ENCODE measurements at regions not wholly inside any gene's neighbourhood (a gene's known extent, or its start where the extent isn't known, plus 50 kb on each side); places are given as distances from the start of the nearest gene placed in this dataset.

DNA sequence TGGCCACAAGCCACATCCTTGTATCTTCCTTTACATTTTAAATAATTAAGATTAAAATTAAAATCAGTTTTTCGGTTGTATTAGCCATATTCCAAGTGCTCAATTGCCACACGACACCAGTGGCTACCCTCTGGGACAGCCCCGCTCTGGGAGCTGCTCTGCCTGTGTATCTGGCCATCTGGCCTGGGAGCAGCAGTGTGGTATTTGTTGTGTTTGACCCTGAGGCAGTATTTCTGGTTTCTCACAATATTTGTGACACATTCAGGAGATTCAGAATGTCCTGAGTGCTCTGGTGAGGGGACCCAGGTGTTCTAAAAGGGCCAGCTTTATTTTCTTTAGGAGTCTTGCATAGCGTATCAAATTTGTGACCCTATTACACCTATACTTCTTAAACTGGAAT lies 179.0 kb downstream of the SUCLA2 start:
- no peak for TF ChIP-seq CTCF (IDR thresholded peaks at IDR 0.05)
- Histone ChIP-seq H4K20me1 (ENCODE audit: insufficient read depth, low read length) (no peaks in the 10 kb centered on the region), H3K79me2 (ENCODE audit: insufficient read depth, low read length) (no peaks in the 10 kb centered on the region), H3K36me3 (replicated peaks in 1 of 2; ENCODE audit: control insufficient read depth in 1 of 2, insufficient read depth in 2 of 2, low read length in 2 of 2) (no peaks in the 10 kb centered on the region), H3K27ac (ENCODE audit: low read depth in 1 of 2, low read length in 2 of 2) (no peak overlapping the region), H3K4me2 (replicated peaks; ENCODE audit: extremely low read depth, low read length, poor library complexity, severe bottlenecking) (no peak overlapping the region), H3K9ac (ENCODE audit: insufficient read depth, low read length, poor library complexity, severe bottlenecking) (no peak overlapping the region), H3K4me1 (ENCODE audit: control insufficient read depth in 1 of 2, insufficient read depth in 2 of 2, low read length in 2 of 2) (no peaks in the 10 kb centered on the region), H3K9me3 (replicated peaks in 1 of 2; ENCODE audit: control insufficient read depth in 1 of 2, insufficient read depth in 1 of 2, low read length in 2 of 2) (peaks cover 17 to 24% of the 10 kb centered on the region in 2 donors), H2AFZ (ENCODE audit: insufficient read depth, low read depth, low read length, poor library complexity, severe bottlenecking) (no peak overlapping the region), H3K4me3 (replicated peaks in 1 of 3; ENCODE audit: low read depth in 2 of 3, low read length in 3 of 3) (no peak overlapping the region), H3K27me3 (ENCODE audit: control insufficient read depth in 2 of 2, insufficient read depth in 2 of 2, low read length in 2 of 2) (no peaks in the 10 kb centered on the region)
- Mint-ChIP-seq H3K4me1 (no peaks in the 10 kb centered on the region), H3K9me3 (peaks cover 18 to 41% (median 29%) of the 10 kb centered on the region in 7 donors), H3K36me3 (no peaks in the 10 kb centered on the region), H3K27ac (no peak overlapping the region), H3K4me3 (no peak overlapping the region), H3K27me3 (ENCODE audit: low read depth in 3 of 3) (peaks cover 0 to 2% (median 0%) of the 10 kb centered on the region in 3 donors)
- DNase-seq: no peak
- intact Hi-C loops (cut with micrococcal nuclease): no loop called here
- WGBS (ENCODE audit: insufficient coverage): 100% methylated on average over 3 of the region's 4 CpGs

DNA sequence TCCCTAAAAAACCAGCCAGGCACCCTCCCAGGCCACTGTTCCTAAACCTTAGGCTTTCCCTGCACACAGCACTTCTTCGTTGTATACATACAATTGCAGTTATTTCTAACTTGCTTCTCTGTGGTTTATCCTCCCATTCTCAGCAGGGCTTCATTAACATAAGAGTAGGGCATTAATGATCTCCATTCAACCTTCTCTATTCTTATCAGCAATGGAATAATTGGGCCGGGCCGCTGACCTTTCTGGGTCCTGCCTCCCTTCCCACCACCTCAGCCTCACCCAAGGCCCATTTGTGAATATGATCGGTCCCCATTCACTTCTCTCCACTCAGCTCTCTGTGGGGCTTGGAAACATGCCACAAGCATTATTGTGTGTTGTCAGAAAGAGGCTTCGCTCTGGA lies 184.2 kb downstream of the SUCLA2 start:
- Histone ChIP-seq H3K4me2 (replicated peaks; ENCODE audit: extremely low read depth, low read length, poor library complexity, severe bottlenecking) (no peak overlapping the region), H3K27ac (ENCODE audit: low read depth in 1 of 2, low read length in 2 of 2) (no peak overlapping the region), H3K27me3 (ENCODE audit: control insufficient read depth in 2 of 2, insufficient read depth in 2 of 2, low read length in 2 of 2) (no peaks in the 10 kb centered on the region), H3K9me3 (replicated peaks in 1 of 2; ENCODE audit: control insufficient read depth in 1 of 2, insufficient read depth in 1 of 2, low read length in 2 of 2) (no peaks in the 10 kb centered on the region), H4K20me1 (ENCODE audit: insufficient read depth, low read length) (no peaks in the 10 kb centered on the region), H3K79me2 (ENCODE audit: insufficient read depth, low read length) (no peaks in the 10 kb centered on the region), H3K4me1 (ENCODE audit: control insufficient read depth in 1 of 2, insufficient read depth in 2 of 2, low read length in 2 of 2) (no peaks in the 10 kb centered on the region), H2AFZ (ENCODE audit: insufficient read depth, low read depth, low read length, poor library complexity, severe bottlenecking) (no peak overlapping the region), H3K9ac (ENCODE audit: insufficient read depth, low read length, poor library complexity, severe bottlenecking) (no peak overlapping the region), H3K36me3 (replicated peaks in 1 of 2; ENCODE audit: control insufficient read depth in 1 of 2, insufficient read depth in 2 of 2, low read length in 2 of 2) (no peaks in the 10 kb centered on the region), H3K4me3 (replicated peaks in 1 of 3; ENCODE audit: low read depth in 2 of 3, low read length in 3 of 3) (no peak overlapping the region)
- WGBS (ENCODE audit: insufficient coverage): 100% methylated on average over 3 of the region's 5 CpGs
- intact Hi-C loops (cut with micrococcal nuclease): no loop called here
- no peaks in the 10 kb centered on the region for H3K36me3 Mint-ChIP-seq
- DNase-seq: no peak
- H3K4me3 Mint-ChIP-seq: no peak overlapping the region
- H3K27me3 Mint-ChIP-seq (ENCODE audit: low read depth in 3 of 3): peaks cover 0 to 2% (median 0%) of the 10 kb centered on the region in 3 donors
- no peak for TF ChIP-seq CTCF (IDR thresholded peaks at IDR 0.05)
- H3K9me3 Mint-ChIP-seq: no peaks in the 10 kb centered on the region
- no peaks in the 10 kb centered on the region for H3K4me1 Mint-ChIP-seq
- no peak overlapping the region for H3K27ac Mint-ChIP-seq
